WI38 (cell line): ENCODE measurements at regions not wholly inside any gene's neighbourhood (a gene's known extent, or its start where the extent isn't known, plus 50 kb on each side); places are given as distances from the start of the nearest gene placed in this dataset.

Experiments used
- H3K4me3 ChIP-seq: 2 replicates; pipeline ENCODE4 v1.5.1; 2011; ENCODE audit warnings: low read depth, mild to moderate bottlenecking, control low read depth, low read length
- TF ChIP-seq, protein P1 (sequence below): IDR thresholded peaks from 2 replicates; pipeline ENCODE4 v1.5.1; 2012; ENCODE audit warnings: low read depth, mild to moderate bottlenecking, control low read depth, low read length

DNA sequence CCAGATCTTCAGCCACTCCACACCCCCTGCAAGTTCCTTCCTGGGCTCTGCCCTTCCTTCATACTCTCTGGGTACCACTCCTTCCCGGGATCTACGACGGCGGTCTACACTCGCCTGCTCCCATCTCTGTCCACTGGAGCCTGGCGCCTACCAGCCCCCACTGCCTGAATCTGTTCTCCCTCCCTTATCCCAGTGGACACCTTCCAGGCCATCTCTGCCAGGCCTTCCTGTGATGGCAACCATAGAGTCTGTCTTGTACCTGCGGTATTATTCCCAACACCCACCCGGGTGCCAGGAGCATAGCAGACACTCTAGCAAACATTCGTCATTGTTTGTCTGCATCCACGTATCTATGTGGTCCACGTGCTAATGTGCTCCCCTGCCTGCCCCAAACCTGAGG, 140.9 kb downstream of the ZFP36L2 start:
- no peak overlapping the region for H3K4me3 ChIP-seq
- TF ChIP-seq, protein P1, sequence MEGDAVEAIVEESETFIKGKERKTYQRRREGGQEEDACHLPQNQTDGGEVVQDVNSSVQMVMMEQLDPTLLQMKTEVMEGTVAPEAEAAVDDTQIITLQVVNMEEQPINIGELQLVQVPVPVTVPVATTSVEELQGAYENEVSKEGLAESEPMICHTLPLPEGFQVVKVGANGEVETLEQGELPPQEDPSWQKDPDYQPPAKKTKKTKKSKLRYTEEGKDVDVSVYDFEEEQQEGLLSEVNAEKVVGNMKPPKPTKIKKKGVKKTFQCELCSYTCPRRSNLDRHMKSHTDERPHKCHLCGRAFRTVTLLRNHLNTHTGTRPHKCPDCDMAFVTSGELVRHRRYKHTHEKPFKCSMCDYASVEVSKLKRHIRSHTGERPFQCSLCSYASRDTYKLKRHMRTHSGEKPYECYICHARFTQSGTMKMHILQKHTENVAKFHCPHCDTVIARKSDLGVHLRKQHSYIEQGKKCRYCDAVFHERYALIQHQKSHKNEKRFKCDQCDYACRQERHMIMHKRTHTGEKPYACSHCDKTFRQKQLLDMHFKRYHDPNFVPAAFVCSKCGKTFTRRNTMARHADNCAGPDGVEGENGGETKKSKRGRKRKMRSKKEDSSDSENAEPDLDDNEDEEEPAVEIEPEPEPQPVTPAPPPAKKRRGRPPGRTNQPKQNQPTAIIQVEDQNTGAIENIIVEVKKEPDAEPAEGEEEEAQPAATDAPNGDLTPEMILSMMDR = no peak

DNA sequence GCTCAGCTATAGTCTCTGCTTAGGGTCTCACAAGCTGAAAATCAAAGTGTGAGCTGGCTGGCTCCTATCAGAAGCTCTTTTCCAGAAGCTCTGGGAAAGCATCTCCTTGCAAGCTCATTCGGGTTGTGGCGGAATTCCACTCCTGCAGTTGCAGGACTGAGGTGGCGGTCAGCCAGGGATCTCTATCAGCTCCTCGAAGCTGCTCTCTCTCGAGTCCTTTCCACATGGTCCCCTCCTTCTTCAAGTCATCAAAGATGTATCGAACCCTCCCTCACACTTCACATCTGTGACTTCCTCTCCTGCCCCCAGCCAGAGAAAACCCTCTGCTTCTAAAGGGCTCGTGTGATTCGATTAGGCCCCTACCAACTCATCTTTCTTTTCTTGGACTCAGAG, 141.7 kb downstream of the ZFP36L2 start:
- TF ChIP-seq, protein P1 = no peak
- no peak overlapping the region for H3K4me3 ChIP-seq

DNA sequence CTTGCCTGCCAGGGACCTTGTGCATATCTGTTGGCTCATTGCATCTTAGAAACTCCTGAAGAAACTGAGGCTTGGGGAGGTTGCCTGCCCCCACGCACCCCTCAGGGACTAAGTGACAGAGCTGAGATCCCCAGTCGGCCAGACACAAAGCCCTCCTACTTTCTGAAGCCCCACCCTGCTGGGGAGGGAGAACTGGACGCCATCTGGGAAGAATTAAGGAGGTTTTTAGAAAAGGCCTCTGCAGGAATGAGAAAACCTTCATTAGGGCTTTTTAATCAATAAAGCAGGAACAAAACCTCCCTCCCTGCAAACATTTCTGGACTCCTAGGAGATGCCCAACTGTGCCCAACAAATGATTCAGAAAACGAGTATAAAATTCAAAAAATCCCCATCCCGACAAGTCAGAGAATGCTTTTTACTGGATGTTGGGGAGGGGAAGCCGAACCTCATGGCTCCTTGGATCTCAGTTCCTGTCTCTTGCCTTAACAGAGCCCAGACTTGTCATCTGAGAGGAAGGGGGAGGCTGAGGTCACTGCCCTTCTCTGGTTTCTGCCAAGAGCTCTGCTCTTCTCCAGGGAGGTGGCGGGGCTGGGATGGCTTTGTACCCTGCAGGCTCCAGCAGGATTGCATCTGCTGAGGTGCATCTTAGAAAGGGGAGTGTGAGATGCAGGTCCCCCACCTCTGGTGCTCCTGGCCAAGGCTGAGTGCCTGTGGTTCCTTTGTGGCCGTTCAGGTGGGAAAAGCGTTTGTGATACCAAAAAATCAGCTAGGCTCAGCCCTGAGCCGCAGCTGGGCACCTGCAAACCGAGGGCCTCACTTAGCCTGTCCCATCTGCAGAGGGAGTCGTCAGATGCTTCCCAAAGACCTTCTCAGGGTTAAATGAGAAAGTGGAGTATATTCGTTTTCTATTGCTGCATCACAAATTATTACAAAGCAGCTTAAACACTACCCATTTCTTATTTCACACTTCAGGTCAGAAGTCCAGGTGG, 142.4 kb downstream of the ZFP36L2 start:
- TF ChIP-seq, protein P1 = no peak

DNA sequence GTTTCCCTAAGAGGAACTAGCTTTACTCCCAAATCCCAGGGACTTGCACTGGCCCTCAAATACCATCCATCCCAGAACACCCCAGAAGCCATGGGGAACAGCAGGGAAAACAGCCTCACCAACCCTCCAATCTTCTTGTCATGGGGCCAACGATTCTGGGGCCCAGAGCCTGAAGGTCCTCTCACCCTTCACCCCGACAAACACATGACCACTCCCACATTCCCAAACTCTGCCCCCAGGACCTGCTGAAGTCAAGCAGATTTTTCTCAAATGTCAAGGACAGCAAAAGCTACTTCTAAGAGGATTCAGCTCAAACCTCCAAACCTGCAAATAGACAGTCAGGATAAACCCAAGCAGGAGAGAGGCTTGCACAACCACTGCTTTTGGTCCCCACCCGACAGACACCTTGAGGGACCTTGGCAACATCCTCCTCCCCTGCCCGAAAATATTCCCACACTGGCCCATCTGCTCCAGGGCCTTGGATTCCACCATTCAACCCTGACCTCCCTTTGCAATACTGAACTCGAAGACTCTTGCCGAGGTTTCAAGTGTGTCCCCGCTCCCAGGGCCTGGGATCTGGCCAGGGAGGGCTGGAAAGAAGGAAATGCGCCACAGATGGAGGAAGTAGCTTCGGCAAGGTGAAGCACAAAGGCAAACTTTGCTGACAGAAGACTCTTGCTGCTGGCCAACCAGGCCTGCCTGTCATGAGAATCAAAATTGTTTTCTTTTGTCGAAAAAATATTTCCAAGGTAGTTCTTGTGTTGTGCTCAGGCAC, 143.3 kb downstream of the ZFP36L2 start:
- TF ChIP-seq, protein P1 = no peak
- H3K4me3 ChIP-seq = no peak overlapping the region

More for the DNA sequence above, 142.4 kb downstream of the ZFP36L2 start:
- no peak overlapping the region for H3K4me3 ChIP-seq

DNA sequence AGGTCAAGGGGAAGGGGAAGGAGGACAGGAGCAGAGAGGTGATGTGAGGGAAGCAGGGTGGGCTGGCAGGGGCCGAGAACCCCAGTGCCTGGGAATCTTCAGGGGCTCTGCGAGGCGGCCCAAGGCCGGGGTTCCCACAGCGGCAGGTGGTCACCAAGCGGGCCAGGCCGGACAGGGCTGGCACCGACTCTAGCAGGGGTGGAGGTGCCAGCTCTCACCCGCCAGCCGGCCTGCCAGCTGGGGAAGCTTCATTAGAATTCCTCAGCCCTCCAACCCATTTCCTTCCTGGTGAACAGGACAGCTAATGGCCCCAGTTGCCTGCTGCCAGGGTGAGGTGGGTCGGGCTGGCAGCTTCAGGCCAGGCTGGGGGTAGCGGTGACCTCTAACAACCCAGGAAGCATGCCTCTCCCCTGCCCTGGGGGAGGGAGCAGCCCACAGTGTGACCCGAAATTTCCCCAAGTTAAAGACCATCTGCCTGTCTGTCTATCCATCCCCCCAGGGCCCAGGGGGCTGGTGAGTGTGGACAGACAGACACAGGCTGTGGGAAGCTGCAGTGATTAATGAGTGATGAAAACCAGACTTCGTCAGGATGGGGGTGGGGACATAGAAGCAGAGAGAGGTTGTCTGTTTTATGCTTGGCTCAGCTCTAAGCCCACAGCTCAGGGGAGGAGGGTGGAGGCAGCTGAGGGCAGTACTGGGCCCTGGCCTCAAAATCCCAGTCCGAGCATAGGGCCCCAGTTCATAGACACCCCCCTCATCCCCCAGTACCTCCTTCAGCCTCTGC, 144.1 kb downstream of the ZFP36L2 start:
- H3K4me3 ChIP-seq = no peak overlapping the region
- TF ChIP-seq, protein P1 = no peak

DNA sequence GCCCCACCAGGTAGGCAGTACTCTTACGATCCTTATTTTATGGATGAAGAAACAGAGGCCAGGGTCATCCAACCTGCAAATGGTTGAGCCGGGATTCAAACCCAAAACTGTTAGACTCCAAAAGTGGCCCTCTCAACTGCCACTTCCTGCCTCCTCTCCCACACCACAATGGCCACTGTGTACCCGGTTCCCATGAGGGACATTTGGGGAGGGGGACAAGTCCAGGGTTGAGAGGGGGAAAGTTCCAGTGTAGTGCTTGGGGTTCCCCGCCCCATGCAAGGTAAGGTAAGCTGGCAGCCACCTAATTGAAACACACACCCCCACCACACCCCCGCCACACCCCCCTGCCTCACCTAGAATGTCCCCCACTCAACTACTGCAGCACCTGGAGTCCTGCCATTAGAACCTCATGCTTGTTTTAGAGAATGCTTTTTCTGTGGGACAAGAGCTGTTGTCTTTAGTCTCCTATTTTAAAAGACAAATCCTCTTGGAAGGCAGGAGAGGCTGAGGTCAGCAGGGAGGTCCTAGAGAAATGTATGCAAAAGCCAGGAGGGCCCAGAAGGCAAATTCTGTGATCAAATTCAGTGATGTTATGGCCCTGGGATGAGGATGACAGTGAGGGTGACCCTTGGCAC, 145.2 kb downstream of the ZFP36L2 start:
- TF ChIP-seq, protein P1 = no peak
- no peak overlapping the region for H3K4me3 ChIP-seq
